Caki2 (cell line): ENCODE measurements at regions not wholly inside any gene's neighbourhood (a gene's known extent, or its start where the extent isn't known, plus 50 kb on each side); places are given as distances from the start of the nearest gene placed in this dataset.

Source experiments
- DNase-seq: peaks from one replicate; pipeline ENCODE4 v3.0.0-alpha.2; 2015; ENCODE audit warnings: low read depth
- in situ Hi-C: cut with HindIII; loops from 2 replicates; pipeline ENCODE4 v1.10.0; 2016; ENCODE audit warnings: low sequenced_read_pairs, low pct_unique_long_range_greater_than_20kb, mixed read lengths

- DNase-seq, result no peak
- in situ Hi-C loops, result no loop called here
Observed at GRCh38 chr12:126558810-126559209, 1493.6 kb downstream of the AACS start.

GRCh38 chr12:126567016-126567415, 1501.8 kb downstream of the AACS start:
- no peak for DNase-seq
- in situ Hi-C loops, result no loop called here

- in situ Hi-C loops, result no loop called here
- no peak for DNase-seq
Observed at GRCh38 chr12:126569706-126570105, 1504.5 kb downstream of the AACS start.

DNA sequence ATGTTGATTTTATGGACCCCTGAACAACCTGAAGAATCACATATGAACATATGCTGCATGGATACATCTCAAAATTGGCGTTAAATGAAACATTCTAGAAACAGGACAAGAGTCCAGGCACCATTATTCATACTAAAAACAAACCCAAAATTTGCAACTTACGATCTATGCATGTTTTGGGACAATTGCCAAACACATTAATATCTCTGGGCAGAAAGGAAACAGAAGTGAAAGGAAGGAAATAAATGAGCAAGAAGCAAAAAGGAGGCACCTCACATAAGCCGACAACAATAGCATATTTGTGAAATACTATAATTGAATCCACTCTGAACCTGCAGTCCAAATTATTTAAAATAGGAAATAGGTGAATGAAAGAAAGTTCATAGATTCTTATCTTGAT, 1505.3 kb downstream of the AACS start:
- in situ Hi-C loops, result no loop called here
- no peak for DNase-seq

- no peak for DNase-seq
- in situ Hi-C loops, result no loop called here
Observed at GRCh38 chr12:126572170-126572569, 1506.9 kb downstream of the AACS start.

DNA sequence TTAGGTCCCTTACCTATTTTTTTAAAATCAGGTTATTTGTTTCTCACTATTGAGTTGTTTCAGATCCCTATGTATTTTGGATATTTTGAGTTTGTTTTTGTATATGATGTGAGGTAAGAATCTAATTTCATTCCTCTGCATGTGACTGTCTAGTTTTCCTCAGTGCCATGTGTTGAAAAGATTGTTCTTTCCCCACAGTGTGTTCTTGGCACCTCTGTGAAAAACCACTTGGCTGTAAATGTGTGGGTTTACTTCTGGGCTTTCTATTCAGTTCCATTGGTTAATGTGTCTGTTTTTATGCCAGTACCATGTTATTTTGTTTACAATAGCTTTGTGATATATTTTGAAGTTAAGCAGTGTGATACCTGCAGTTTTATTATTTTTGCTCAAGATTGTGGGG, 1516.4 kb downstream of the AACS start:
- in situ Hi-C loops, result no loop called here
- no peak for DNase-seq

- in situ Hi-C loops, result no loop called here
- peak; percentile 42 for DNase-seq
Observed at GRCh38 chr12:126582231-126582630, 1517.0 kb downstream of the AACS start.

GRCh38 chr12:126588586-126589249, 1523.5 kb downstream of the AACS start:
- in situ Hi-C loops, result no loop called here
- no peak for DNase-seq

DNA sequence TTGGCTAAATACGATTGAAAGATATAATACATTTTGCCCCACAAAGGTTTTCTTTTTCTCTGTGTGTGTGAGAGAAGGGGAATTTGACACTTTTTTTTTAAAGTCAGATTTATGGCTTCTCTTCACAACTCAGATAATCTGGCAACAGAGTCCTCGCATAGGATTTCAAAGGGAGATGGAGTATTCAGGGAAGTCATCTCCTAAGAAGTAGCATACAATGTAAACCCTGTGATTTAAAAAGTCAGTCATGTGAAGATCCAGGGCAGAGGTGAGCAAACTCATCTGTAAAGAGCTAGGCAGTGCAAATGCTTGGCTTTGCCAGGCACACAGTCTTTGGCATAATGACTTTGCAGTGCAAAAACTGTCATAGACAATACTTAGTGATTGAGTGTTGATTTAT, 1526.3 kb downstream of the AACS start:
- no peak for DNase-seq
- in situ Hi-C loops, result no loop called here

DNA sequence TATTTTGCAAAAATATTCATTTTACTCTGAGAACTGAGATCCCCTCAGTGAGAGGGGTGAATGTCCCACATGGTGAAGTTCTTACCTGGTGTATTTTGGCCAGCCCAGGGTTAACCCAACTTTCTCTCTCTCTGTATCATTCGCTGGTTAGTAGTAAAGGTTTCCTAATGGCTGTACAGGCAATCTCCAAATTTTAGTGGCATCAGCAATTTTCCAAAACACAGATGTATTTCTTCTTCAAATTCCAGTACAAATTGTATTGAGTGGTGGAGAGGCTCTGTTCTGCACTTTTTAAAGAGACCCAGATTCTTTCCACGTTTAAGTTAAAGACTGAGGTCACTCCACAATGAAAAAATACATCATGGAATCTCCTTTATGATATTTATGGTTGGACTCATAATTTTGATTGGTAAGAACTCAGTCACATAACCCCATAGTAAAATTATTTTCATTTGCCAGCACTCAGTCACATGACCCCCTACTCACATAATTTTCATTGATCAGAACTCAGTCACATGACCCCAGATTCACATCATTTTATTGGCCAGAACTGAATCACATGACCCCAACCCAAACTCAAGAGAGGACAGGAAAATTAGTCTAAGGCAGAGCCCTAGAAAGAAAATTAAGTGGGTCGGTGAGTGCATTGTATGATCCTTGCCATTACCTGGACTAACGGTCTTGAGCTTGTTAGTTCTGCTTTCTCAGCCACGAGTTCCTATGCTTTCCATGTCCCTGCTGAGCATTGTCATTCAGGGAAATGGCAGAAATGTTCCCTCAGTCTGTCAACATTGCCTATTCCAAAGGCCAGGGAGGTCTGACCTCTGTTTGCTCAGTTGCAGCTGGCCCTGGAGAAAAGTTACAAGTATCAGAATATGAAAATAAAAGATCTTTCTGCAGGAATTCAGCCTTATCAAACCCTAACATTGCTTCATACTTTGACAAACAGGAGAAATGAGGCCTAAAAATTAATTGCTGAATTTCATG, 1536.2 kb downstream of the AACS start:
- no peak for DNase-seq
- in situ Hi-C loops, result no loop called here

DNA sequence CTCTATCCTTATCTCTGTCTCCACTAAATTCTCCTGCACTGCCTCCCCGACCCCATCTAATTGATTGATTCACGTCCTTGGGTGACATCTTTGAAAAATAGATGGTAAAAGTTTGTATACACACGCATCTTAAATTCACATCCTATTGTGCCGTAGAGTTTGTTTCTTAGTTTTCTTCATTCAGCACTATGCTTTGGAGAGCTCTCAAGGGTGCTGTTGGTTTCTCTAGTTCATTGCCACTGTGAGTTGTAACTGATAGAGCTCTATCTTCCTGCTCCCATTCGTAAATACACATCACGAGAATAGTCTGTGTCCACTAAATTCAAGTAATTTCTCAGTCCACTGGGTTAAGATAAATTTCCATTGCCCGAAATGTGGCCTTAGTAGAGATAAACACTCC, 1537.4 kb downstream of the AACS start:
- in situ Hi-C loops, result no loop called here
- DNase-seq, result no peak

GRCh38 chr12:126607157-126607556, 1541.9 kb downstream of the AACS start:
- in situ Hi-C loops, result no loop called here
- DNase-seq, result no peak

DNA sequence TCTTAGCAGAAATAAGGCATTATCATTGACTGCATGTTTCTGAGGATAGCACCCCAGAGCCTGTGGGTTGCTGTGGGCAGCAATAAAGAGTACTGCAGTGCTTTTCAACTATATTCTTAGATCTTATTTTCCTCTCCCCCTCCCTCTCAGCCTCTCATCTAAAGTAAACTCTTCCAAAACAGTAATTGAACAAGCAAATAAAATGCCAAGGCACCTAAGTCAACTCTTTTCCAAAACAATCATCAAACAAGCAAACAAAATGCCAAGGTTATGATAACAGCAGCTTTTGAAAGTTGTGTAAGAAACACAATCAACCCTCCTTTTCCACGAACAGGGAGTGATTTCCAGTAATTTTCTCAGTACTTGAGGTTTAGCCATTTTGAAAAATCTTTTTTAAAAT, 1542.6 kb downstream of the AACS start:
- in situ Hi-C loops, result no loop called here

DNA sequence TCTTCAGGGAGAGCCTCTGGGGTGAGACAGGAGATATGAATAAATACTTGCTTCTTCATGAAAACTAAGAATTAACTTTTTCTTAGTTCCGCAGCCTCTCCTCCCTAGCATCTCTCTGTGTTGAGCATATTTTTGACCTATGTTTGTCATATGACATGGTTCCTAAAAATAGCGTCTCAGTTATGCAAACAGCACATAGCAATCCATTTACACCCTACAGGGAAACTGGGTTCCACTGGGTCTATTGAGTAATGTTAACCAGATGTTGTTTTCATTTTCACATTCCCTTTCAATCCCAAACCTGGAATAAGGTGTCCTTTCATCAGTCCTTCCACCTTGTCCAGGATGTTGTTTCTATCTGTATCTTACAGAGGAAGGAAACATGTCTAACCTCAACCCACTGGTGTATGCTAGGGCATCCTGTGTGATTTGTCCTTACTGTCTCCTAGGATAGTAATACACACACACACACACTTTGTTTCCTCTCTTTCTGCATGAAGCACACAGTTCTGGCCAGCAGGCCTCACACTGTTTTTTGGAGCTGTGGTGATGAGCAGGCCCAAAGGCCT, 1543.5 kb downstream of the AACS start:
- no peak for DNase-seq
- in situ Hi-C loops, result no loop called here

More for the DNA sequence above, 1542.6 kb downstream of the AACS start:
- no peak for DNase-seq

DNA sequence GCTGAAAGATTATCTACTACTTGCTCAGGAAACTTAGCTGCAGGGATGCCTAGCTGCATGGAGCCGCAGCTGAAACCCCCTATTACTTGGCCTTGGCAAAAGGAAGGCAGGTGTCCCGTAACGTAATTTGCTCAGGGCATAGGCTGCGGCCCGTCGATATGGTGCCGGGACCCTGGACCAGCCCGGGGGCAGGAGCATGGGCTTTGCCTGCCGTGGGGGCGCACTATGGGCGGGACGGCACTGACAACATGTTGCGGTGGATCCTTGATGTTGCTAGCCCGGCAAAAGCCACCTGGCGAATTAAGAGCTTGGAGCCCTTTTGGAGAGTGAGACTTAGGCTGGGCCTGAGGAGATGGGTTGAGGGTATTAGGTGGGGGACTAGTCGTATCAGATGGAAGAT, 1551.2 kb downstream of the AACS start:
- in situ Hi-C loops, result no loop called here

GRCh38 chr12:126617312-126617711, 1552.1 kb downstream of the AACS start:
- no peak for DNase-seq
- in situ Hi-C loops, result no loop called here

More for the DNA sequence above, 1551.2 kb downstream of the AACS start:
- no peak for DNase-seq

- DNase-seq, result no peak
- in situ Hi-C loops, result no loop called here
Observed at GRCh38 chr12:126627596-126627995, 1562.4 kb downstream of the AACS start.

GRCh38 chr12:126636821-126637220, 1571.6 kb downstream of the AACS start:
- in situ Hi-C loops, result no loop called here
- DNase-seq, result no peak
